Panc1 (cell line): ENCODE measurements at regions not wholly inside any gene's neighbourhood (a gene's known extent, or its start where the extent isn't known, plus 50 kb on each side); places are given as distances from the start of the nearest gene placed in this dataset.

Experiments used
- ATAC-seq: fragments of 200-7000 bp; cut with Tn5 transposase; 2 replicates; pipeline ENCODE4 v1.9.1; 2020; ENCODE audit warnings: mild to moderate bottlenecking, moderate library complexity
- BruUV-seq: library from RNA; stranded (reverse); fragments of 400-500 nt; replicated peaks from 2 replicates; lab custom pipeline; 2021; lab: Mats Ljungman, UMichigan
- CTCF ChIA-PET: fragments of 300-600 bp; sonication (Branson Sonifier 250); formaldehyde crosslinking; loops from one replicate; lab custom pipeline; 2022; ENCODE audit warnings: antibody characterized with exemption; lab: Charles Lee
- POLR2A ChIA-PET: fragments of 300-600 bp; sonication (Branson Sonifier 250); formaldehyde crosslinking; loops from one replicate; lab custom pipeline; 2022; ENCODE audit warnings: antibody characterized with exemption; lab: Charles Lee
- DNase-seq: peaks from one replicate; pipeline ENCODE4 v3.0.0-alpha.2; 2010; ENCODE audit warnings: low read depth, low spot score
- H3K27ac ChIP-seq: 2 replicates; pipeline ENCODE4 v1.5.1; 2011; ENCODE audit warnings: mild to moderate bottlenecking, low read length, inconsistent platforms
- H3K27me3 ChIP-seq: fragments of 200-500 bp; sonication (Bioruptor generic); 2 replicates; pipeline ENCODE4 v1.6.0; 2014; ENCODE audit warnings: low read length, inconsistent platforms; ENCODE audit not compliant: control insufficient read depth, insufficient read depth
- H3K36me3 ChIP-seq: fragments of 200-500 bp; sonication (Bioruptor generic); 2 replicates; pipeline ENCODE4 v1.5.1; 2014; ENCODE audit warnings: inconsistent platforms, mild to moderate bottlenecking, low read length, moderate library complexity; ENCODE audit not compliant: control insufficient read depth, insufficient read depth
- H3K4me1 ChIP-seq: 2 replicates; pipeline ENCODE4 v1.5.1; 2011; ENCODE audit warnings: inconsistent platforms, mild to moderate bottlenecking, low read length, moderate library complexity; ENCODE audit not compliant: control insufficient read depth, insufficient read depth
- H3K4me3 ChIP-seq, 2 experiments: 2 replicates each; pipeline ENCODE4 v1.5.1; 2011 to 2012; ENCODE audit warnings: low read depth in 2 of 2, low read length in 2 of 2, mild to moderate bottlenecking in 2 of 2, inconsistent platforms in 1 of 2, moderate library complexity in 1 of 2
- H3K9me3 ChIP-seq: fragments of 200-500 bp; sonication (Bioruptor generic); 2 replicates; pipeline ENCODE4 v1.5.1; 2014; ENCODE audit warnings: low read depth, mild to moderate bottlenecking, inconsistent platforms, low read length, moderate library complexity; ENCODE audit not compliant: control insufficient read depth, insufficient read depth
- CTCF ChIP-seq: fragments of 450-650 bp; IDR thresholded peaks from 2 replicates; pipeline ENCODE4 v1.5.1; 2017; ENCODE audit warnings: mild to moderate bottlenecking
- POLR2AphosphoS5 ChIP-seq: IDR thresholded peaks from 2 replicates; pipeline ENCODE4 v1.6.1; 2012; ENCODE audit warnings: mild to moderate bottlenecking, low read depth, low read length, moderate library complexity
- REST ChIP-seq, 2 experiments: IDR thresholded peaks; 2 replicates each; pipeline ENCODE4 v1.6.1; 2011 to 2012; ENCODE audit warnings: low read depth in 2 of 2, control low read depth in 1 of 2, low read length in 1 of 2, mild to moderate bottlenecking in 1 of 2, moderate library complexity in 1 of 2; ENCODE audit not compliant: insufficient read depth in 1 of 2
- SIN3A ChIP-seq: IDR thresholded peaks from 2 replicates; pipeline ENCODE4 v1.6.1; 2012; ENCODE audit warnings: low read depth, mild to moderate bottlenecking, low read length, moderate library complexity, borderline replicate concordance; ENCODE audit not compliant: insufficient read depth
- TCF7L2 ChIP-seq: IDR thresholded peaks from 2 replicates; pipeline ENCODE4 v1.6.1; 2011; ENCODE audit warnings: mild to moderate bottlenecking, low read depth, low read length, inconsistent platforms
- in situ Hi-C: cut with HindIII; loops from 2 replicates; pipeline ENCODE4 v1.10.0; 2016; ENCODE audit warnings: low sequenced_read_pairs, low pct_unique_long_range_greater_than_20kb
- intact Hi-C: fragments of 100-400 bp; cut with micrococcal nuclease; formaldehyde crosslinking; loops from one replicate; pipeline ENCODE4 v1.10.0; 2022; ENCODE audit not compliant: unreplicated experiment

- POLR2A ChIA-PET: interaction anchor here (0.6 kb wide), 1 partner anchor 457 kb away, joined by 11 read pairs; no protein-coding TSS in a partner anchor
- Histone ChIP-seq H3K27ac (no peak overlapping the region), H3K27me3 (no peaks in the 10 kb centered on the region), H3K4me1 (no peaks in the 10 kb centered on the region), H3K36me3 (no peaks in the 10 kb centered on the region), H3K9me3 (no peaks in the 10 kb centered on the region), H3K4me3 (no peak overlapping the region)
- no peak for ATAC-seq
- in situ Hi-C loops: no loop called here
- DNase-seq: no peak
- CTCF ChIA-PET: no interaction called here
- no peak for TF ChIP-seq TCF7L2
- TF ChIP-seq POLR2AphosphoS5: no peak
- TF ChIP-seq SIN3A: no peak
- no peak for TF ChIP-seq REST (IDR thresholded peaks at IDR 0.05; ENCODE audit: insufficient read depth in 1 of 2, low read depth in 2 of 2, low read length in 1 of 2)
- TF ChIP-seq CTCF: no peak
- BruUV-seq: no TSS peak
- intact Hi-C loops: no loop called here
Measured at GRCh38 chr13:47004540-47004939, 107.7 kb upstream of the HTR2A start.

GRCh38 chr13:47004027-47004426, 107.2 kb upstream of the HTR2A start:
- POLR2A ChIA-PET: no interaction called here
- no TSS peak for BruUV-seq
- Histone ChIP-seq H3K36me3 (no peaks in the 10 kb centered on the region), H3K9me3 (no peaks in the 10 kb centered on the region), H3K27me3 (no peaks in the 10 kb centered on the region), H3K4me1 (no peaks in the 10 kb centered on the region), H3K4me3 (no peak overlapping the region), H3K27ac (no peak overlapping the region)
- in situ Hi-C loops (no loop called here), intact Hi-C loops (no loop called here)
- TF ChIP-seq REST (IDR thresholded peaks at IDR 0.05; ENCODE audit: insufficient read depth in 1 of 2, low read depth in 2 of 2, low read length in 1 of 2): no peak
- TF ChIP-seq TCF7L2: no peak
- TF ChIP-seq POLR2AphosphoS5: no peak
- TF ChIP-seq SIN3A: no peak
- no peak for TF ChIP-seq CTCF
- CTCF ChIA-PET: no interaction called here
- DNase-seq: no peak
- ATAC-seq: no peak
